ENCODE measurements at regions not wholly inside any gene's neighbourhood (a gene's known extent, or its start where the extent isn't known, plus 50 kb on each side); places are given as distances from the start of the nearest gene placed in this dataset.

DNA sequence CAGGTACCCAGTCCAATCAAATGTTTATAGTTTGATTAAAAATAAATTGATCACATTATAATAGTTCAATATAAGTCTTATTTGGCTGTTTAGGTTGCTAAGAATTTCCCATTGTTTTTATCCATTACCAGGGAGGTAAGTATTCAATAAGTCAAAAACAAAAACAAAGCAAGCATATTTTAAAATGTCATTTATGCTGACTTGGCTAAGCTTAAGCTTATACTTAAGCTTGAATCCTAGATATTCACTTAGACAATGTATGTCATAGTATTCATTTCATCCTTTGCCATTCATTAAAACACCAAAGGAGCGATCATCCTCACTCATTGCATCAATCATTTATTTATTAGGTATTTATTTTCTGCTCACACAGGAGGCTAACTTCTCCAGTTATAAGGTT is 144.9 kb downstream of the PRL start:
- Histone ChIP-seq H3K4me3 (no peak overlapping the region), H3K27me3 (replicated peaks in 1 of 7) (peaks cover 0 to 15% (median 0%) of the 10 kb centered on the region in 7 donors), H3K36me3 (no peaks in the 10 kb centered on the region), H3K27ac (no peak overlapping the region), H3K9me3 (no peaks in the 10 kb centered on the region), H3K4me1 (peaks cover 0 to 34% (median 8%) of the 10 kb centered on the region in 6 donors)
- intact Hi-C loops (cut with DNase I; ENCODE audit: low total_unique reads), result no loop called here
- no peak for TF ChIP-seq POLR2A (IDR thresholded peaks at IDR 0.05)
- TF ChIP-seq, protein P1, sequence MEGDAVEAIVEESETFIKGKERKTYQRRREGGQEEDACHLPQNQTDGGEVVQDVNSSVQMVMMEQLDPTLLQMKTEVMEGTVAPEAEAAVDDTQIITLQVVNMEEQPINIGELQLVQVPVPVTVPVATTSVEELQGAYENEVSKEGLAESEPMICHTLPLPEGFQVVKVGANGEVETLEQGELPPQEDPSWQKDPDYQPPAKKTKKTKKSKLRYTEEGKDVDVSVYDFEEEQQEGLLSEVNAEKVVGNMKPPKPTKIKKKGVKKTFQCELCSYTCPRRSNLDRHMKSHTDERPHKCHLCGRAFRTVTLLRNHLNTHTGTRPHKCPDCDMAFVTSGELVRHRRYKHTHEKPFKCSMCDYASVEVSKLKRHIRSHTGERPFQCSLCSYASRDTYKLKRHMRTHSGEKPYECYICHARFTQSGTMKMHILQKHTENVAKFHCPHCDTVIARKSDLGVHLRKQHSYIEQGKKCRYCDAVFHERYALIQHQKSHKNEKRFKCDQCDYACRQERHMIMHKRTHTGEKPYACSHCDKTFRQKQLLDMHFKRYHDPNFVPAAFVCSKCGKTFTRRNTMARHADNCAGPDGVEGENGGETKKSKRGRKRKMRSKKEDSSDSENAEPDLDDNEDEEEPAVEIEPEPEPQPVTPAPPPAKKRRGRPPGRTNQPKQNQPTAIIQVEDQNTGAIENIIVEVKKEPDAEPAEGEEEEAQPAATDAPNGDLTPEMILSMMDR (IDR thresholded peaks at IDR 0.05 in 8 of 11, conservative IDR thresholded peaks at IDR 0.05 in 3 of 11), result no peak
- no peak for TF ChIP-seq POLR2AphosphoS5 (IDR thresholded peaks at IDR 0.05)
- 86 to 95% (median 94%) methylated on average over 1 of the region's 1 CpG for WGBS, 5 donors
- DNase-seq, result no peak

DNA sequence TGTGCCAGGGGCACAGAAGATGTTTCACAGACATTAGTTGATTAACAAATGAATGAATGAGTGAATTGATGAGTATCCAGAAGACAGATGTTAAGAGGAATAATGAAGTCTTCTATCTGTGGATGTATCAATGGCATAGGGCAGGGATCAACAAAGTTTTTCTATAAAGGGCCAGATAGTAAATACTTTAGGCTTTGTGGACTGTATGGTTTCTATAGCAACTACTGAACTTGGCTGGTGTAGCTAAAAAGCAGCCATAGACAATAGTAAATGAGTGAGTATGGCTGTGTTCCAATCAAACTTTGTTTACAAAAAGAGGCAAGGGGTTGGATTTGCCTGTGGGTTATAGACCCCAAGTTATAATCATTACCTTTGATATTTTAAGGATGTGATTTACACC is 144.0 kb downstream of the PRL start:
- Histone ChIP-seq H3K9me3 (no peaks in the 10 kb centered on the region), H3K27ac (no peak overlapping the region), H3K27me3 (replicated peaks in 1 of 7) (peaks cover 0 to 6% (median 0%) of the 10 kb centered on the region in 7 donors), H3K4me3 (no peak overlapping the region), H3K4me1 (peaks cover 0 to 24% (median 3%) of the 10 kb centered on the region in 6 donors), H3K36me3 (no peaks in the 10 kb centered on the region)
- intact Hi-C loops (cut with DNase I; ENCODE audit: low total_unique reads), result no loop called here
- TF ChIP-seq, protein P1 (IDR thresholded peaks at IDR 0.05 in 8 of 11, conservative IDR thresholded peaks at IDR 0.05 in 3 of 11), result no peak
- TF ChIP-seq POLR2AphosphoS5 (IDR thresholded peaks at IDR 0.05) (no peak), POLR2A (IDR thresholded peaks at IDR 0.05) (no peak)
- no peak for DNase-seq

DNA sequence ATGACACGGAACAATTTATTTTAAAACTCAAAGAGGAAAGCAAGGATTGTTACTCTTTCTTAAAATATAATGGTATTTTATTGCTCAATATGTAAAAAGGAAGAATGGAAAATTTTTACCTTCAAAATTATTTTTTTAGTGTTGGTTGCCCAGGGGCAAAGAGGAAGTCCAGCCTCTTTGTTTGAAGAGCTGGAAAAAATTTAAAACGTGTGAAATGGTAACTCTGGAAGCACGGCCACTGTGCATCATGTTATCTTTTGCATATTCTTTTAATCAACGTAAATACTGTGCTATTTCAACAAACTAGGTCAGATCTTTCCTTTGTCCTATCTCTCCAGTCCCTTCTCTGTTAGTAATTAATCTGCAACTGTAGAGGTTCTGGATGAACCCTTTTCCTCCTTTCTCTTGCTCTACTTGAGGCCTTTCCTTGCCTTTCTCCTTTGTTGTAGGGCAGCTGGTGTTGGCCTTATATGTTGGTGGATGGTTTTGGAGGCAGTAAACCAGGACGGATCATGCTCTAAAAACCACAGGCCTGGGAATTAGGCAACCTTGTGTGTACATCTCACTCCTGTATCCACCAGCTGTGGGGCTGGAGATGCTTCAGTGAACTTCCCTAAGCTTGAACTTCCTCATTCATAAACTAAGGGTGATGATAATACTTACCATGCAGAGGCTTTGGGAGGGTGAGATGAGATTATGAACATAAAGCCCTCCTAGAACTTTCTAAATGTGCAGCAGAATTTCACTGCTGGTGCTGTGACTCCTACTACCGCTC is 143.3 kb downstream of the PRL start:
- Histone ChIP-seq H3K9me3 (no peaks in the 10 kb centered on the region), H3K27ac (no peak overlapping the region), H3K4me1 (peaks cover 0 to 19% (median 2%) of the 10 kb centered on the region in 6 donors), H3K4me3 (no peak overlapping the region), H3K27me3 (replicated peaks in 1 of 7) (no peaks in the 10 kb centered on the region), H3K36me3 (no peaks in the 10 kb centered on the region)
- no peak for TF ChIP-seq POLR2AphosphoS5 (IDR thresholded peaks at IDR 0.05)
- TF ChIP-seq, protein P1 (IDR thresholded peaks at IDR 0.05 in 8 of 11, conservative IDR thresholded peaks at IDR 0.05 in 3 of 11), result no peak
- TF ChIP-seq POLR2A (IDR thresholded peaks at IDR 0.05), result no peak
- intact Hi-C loops (cut with DNase I; ENCODE audit: low total_unique reads), result no loop called here
- 54 to 65% (median 56%) methylated on average over 6 of the region's 6 CpGs for WGBS, 5 donors
- no peak for DNase-seq

DNA sequence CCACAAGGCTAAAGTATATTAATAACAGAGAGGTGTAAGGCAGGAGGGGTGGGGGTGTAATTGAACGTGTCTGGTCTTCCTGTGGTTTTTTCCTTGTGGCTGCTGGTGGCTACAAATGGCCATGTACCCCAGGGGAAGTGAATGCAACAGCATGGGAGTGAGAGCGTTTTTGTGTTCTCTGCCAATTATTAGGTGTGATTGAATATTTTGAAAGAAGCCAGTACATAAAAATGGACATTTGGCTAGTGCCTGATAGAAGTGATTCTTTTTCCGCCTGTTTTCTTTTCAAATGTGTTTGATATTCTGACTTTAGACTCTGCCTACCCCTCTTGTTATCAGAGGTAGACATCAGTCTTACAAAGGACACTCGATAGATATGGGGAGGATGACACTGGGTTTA is 141.3 kb downstream of the PRL start:
- Histone ChIP-seq H3K4me3 (no peak overlapping the region), H3K27ac (no peak overlapping the region), H3K27me3 (replicated peaks in 1 of 7) (no peaks in the 10 kb centered on the region), H3K4me1 (peaks cover 0 to 7% (median 0%) of the 10 kb centered on the region in 6 donors), H3K36me3 (no peaks in the 10 kb centered on the region), H3K9me3 (no peaks in the 10 kb centered on the region)
- 52 to 65% (median 60%) methylated on average over 4 of the region's 4 CpGs for WGBS, 5 donors
- no peak for DNase-seq
- TF ChIP-seq POLR2A (IDR thresholded peaks at IDR 0.05) (no peak), POLR2AphosphoS5 (IDR thresholded peaks at IDR 0.05) (no peak)
- TF ChIP-seq, protein P1 (IDR thresholded peaks at IDR 0.05 in 8 of 11, conservative IDR thresholded peaks at IDR 0.05 in 3 of 11), result no peak
- intact Hi-C loops (cut with DNase I; ENCODE audit: low total_unique reads), result no loop called here
